Karpas-422 (cell line): ENCODE measurements at regions not wholly inside any gene's neighbourhood (a gene's known extent, or its start where the extent isn't known, plus 50 kb on each side); places are given as distances from the start of the nearest gene placed in this dataset.

ENCODE experiments used
- DNase-seq: peaks from one replicate; pipeline ENCODE4 v3.0.0-alpha.2; 2015
- H2AFZ ChIP-seq: fragments of 200-600 bp; sonication (generic); 2 replicates; pipeline ENCODE4 v1.6.1; 2014; ENCODE audit warnings: antibody characterized with exemption, low read length, mixed read lengths
- H3K27ac ChIP-seq: fragments of 200-600 bp; sonication (generic); 2 replicates; pipeline ENCODE4 v1.5.1; 2014; ENCODE audit warnings: mild to moderate bottlenecking, low read length, moderate library complexity
- H3K27me3 ChIP-seq: fragments of 200-600 bp; sonication (generic); 2 replicates; pipeline ENCODE4 v1.6.1; 2014; ENCODE audit warnings: low read length, mixed read lengths
- H3K36me3 ChIP-seq: fragments of 200-600 bp; sonication (generic); 2 replicates; pipeline ENCODE4 v1.6.1; 2014; ENCODE audit warnings: low read length, mixed read lengths; ENCODE audit not compliant: insufficient read depth
- H3K4me1 ChIP-seq: fragments of 200-600 bp; sonication (generic); 2 replicates; pipeline ENCODE4 v1.6.1; 2014; ENCODE audit warnings: mild to moderate bottlenecking, low read length, mixed read lengths
- H3K4me2 ChIP-seq: fragments of 200-600 bp; sonication (generic); 2 replicates; pipeline ENCODE4 v1.6.1; 2014; ENCODE audit warnings: low read length, low read depth, mild to moderate bottlenecking; ENCODE audit not compliant: poor library complexity, severe bottlenecking
- H3K4me3 ChIP-seq: fragments of 200-600 bp; sonication (generic); 2 replicates; pipeline ENCODE4 v1.5.1; 2014; ENCODE audit warnings: mild to moderate bottlenecking, antibody characterized with exemption, low read length, mixed read lengths
- H3K79me2 ChIP-seq: fragments of 200-600 bp; sonication (generic); 2 replicates; pipeline ENCODE4 v1.6.1; 2014; ENCODE audit warnings: mild to moderate bottlenecking, low read length, mixed read lengths
- H3K9ac ChIP-seq: fragments of 200-600 bp; sonication (generic); 2 replicates; pipeline ENCODE4 v1.6.0; 2014; ENCODE audit warnings: low read length
- H3K9me2 ChIP-seq: fragments of 200-600 bp; sonication (generic), shearing (Covaris generic); replicated peaks from 2 replicates; pipeline ENCODE4 v1.6.0; 2014; ENCODE audit warnings: mild to moderate bottlenecking, low read length, moderate library complexity; ENCODE audit not compliant: insufficient read depth
- H3K9me3 ChIP-seq: fragments of 300-700, 200-600 bp; sonication (generic); 2 replicates; pipeline ENCODE4 v1.6.1; 2014; ENCODE audit warnings: low read length, mixed read lengths
- H4K20me1 ChIP-seq: fragments of 200-600 bp; sonication (generic); 2 replicates; pipeline ENCODE4 v1.6.1; 2014; ENCODE audit warnings: mild to moderate bottlenecking, antibody characterized with exemption, low read length, low read depth; ENCODE audit not compliant: insufficient read depth

DNA sequence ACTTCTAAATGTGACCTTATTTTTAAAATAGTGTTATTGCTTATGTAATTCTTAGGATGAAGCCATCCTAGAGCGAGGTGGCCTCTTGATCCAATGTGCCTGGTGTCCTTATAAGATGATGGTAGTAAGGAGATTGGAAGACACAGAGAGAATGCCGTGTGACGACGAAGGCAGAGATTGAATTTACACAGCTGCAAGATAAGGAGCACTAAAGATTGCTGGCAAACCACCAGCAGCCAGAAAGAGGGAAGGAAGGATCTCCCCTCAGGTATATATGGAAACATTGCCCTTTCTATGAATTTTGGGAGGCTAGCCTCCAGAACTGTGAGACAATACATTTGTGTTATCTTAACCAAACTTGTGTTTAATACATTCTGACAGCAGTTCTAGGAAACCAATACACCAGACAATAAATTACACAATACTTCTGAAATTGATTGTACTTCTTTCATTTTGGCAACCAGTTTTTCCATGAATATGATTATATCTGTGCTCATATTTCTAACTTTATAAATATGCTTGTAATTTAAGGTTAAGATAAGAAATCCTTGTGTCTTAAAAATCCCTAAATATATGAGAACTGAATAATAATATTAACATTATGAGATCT, 86.3 kb upstream of the VPREB1 start:
- H3K27ac ChIP-seq: peak overlapping the region; percentile 76
- no peaks in the 10 kb centered on the region for H3K27me3 ChIP-seq
- no peaks in the 10 kb centered on the region for H3K36me3 ChIP-seq
- H3K4me1 ChIP-seq: peaks cover 73% of the 10 kb centered on the region
- no peak overlapping the region for H2AFZ ChIP-seq
- no peak for DNase-seq
- no peaks in the 10 kb centered on the region for H3K9me3 ChIP-seq
- no peaks in the 10 kb centered on the region for H3K9me2 ChIP-seq
- no peak overlapping the region for H3K4me2 ChIP-seq
- H3K79me2 ChIP-seq: no peaks in the 10 kb centered on the region
- H4K20me1 ChIP-seq: no peaks in the 10 kb centered on the region
- peak overlapping the region; percentile 10; the same call in 1 of the 2 replicates for H3K9ac ChIP-seq
- no peak overlapping the region for H3K4me3 ChIP-seq

DNA sequence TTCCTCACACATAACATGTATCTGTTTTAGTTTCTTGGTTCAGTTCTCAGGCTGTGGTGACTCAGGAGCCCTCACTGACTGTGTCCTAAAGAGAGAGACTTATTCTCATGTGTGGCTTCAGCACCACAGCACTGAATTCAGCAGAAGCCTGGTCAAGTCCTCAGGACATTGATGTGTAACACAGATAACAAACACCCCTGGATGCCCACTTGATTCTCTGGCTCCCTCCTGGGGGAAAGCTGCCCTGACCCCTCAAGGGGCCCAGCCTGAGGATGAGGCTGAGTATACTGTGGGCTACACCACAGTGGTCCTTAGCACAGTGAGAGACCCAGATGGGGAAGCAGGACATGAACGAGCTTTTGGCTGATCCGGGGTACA, 87.2 kb upstream of the VPREB1 start:
- DNase-seq: no peak
- peak overlapping the region; percentile 39; the same call in 1 of the 2 replicates for H2AFZ ChIP-seq

DNA sequence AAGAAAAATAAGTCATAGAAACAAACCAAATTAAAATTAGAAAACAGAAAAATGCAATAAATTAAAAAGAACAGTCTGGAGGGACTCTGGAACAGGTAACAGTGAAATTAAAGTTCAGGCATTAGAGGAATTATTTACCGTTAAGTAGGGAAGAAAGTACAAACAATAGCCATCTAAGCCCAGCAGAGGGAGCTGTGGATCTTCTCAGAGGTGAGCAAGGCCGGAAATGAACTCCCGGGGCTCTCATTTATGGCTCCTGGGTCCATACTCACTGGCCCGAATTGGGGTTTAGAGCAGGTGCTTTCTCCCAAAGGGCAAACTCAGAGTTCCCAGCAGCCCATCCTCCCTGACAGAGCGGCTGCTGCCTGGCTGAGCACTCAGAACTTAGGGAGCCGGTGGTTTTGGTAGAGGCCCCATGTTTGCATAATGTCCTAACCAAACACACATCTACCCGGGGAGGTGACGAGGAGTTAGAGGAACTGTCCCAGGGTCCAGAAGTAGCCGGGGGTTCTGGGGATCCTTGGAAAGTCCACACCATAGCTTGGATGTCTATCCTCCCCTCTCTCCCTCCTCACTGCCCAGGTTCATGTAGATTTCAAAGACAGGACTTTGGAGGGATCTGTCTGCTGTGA, 87.8 kb upstream of the VPREB1 start:
- Histone ChIP-seq H3K27me3 (no peaks in the 10 kb centered on the region), H3K9ac (peak overlapping the region; percentile 54), H3K9me2 (no peaks in the 10 kb centered on the region), H3K4me1 (peaks cover 58% of the 10 kb centered on the region), H2AFZ (peak overlapping the region; percentile 39; the same call in 1 of the 2 replicates), H4K20me1 (no peaks in the 10 kb centered on the region), H3K79me2 (no peaks in the 10 kb centered on the region), H3K4me2 (peak overlapping the region; percentile 66), H3K9me3 (no peaks in the 10 kb centered on the region), H3K36me3 (no peaks in the 10 kb centered on the region), H3K27ac (peak overlapping the region; percentile 76), H3K4me3 (peak overlapping the region; percentile 27; the same call in 1 of the 2 replicates)
- peak; percentile 96 for DNase-seq

More for the DNA sequence above, 87.2 kb upstream of the VPREB1 start:
- Histone ChIP-seq H4K20me1 (no peaks in the 10 kb centered on the region), H3K36me3 (no peaks in the 10 kb centered on the region), H3K9ac (peak overlapping the region; percentile 54), H3K4me1 (peaks cover 63% of the 10 kb centered on the region), H3K9me2 (no peaks in the 10 kb centered on the region), H3K27ac (peak overlapping the region; percentile 76), H3K4me2 (peak overlapping the region; percentile 66), H3K9me3 (no peaks in the 10 kb centered on the region), H3K79me2 (no peaks in the 10 kb centered on the region), H3K4me3 (peak overlapping the region; percentile 27; the same call in 1 of the 2 replicates), H3K27me3 (no peaks in the 10 kb centered on the region)

DNA sequence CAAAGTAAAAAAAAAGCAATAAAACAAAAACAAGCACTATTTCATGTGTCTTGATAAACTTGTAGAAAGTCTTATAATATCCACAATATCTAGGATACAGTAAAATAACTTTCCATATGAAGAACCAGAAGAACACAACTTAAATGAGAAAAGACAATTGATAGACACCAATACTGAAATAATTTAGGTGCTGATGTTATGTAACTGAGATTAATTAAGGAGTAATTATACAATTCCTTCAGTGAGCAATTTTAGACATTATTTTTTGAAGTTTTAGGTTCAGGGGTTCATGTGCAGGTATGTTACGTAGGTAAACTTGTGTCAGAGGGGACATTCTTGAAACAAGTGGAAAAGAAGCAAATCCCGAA, 88.3 kb upstream of the VPREB1 start:
- peak overlapping the region; percentile 66 for H3K4me2 ChIP-seq
- H3K4me1 ChIP-seq: peaks cover 55% of the 10 kb centered on the region
- H3K9me2 ChIP-seq: no peaks in the 10 kb centered on the region
- no peak for DNase-seq
- no peak overlapping the region for H3K4me3 ChIP-seq
- H3K27me3 ChIP-seq: no peaks in the 10 kb centered on the region
- peak overlapping the region; percentile 76 for H3K27ac ChIP-seq
- no peaks in the 10 kb centered on the region for H3K9me3 ChIP-seq
- no peaks in the 10 kb centered on the region for H3K79me2 ChIP-seq
- H3K36me3 ChIP-seq: no peaks in the 10 kb centered on the region
- peak overlapping the region; percentile 7; the same call in 1 of the 2 replicates for H3K9ac ChIP-seq
- no peak overlapping the region for H2AFZ ChIP-seq
- H4K20me1 ChIP-seq: no peaks in the 10 kb centered on the region

DNA sequence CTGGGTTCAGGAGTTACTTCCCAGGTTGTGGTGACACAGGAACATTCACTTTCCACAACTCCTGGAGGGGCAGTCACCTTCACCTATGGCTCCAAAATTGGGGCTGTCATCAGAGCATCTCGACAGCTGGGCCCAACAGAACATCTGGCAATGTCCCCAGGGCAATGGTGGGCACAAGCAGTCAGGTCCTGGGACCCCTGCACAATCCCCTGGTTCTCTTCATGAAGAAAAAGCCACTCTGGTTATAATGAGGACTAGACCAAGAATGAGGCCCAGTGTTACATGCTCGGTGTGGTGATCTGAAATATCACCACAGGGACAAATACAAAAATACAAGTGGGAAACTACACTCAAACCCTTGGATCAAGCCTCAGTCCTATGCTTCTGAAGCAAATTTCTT, 89.0 kb upstream of the VPREB1 start:
- no peaks in the 10 kb centered on the region for H3K27me3 ChIP-seq
- H3K79me2 ChIP-seq: no peaks in the 10 kb centered on the region
- H2AFZ ChIP-seq: no peak overlapping the region
- H3K9ac ChIP-seq: peak overlapping the region; percentile 7; the same call in 1 of the 2 replicates
- no peaks in the 10 kb centered on the region for H3K9me3 ChIP-seq
- peak overlapping the region; percentile 76; the same call in 1 of the 2 replicates for H3K27ac ChIP-seq
- no peak for DNase-seq
- H4K20me1 ChIP-seq: no peaks in the 10 kb centered on the region
- no peak overlapping the region for H3K4me3 ChIP-seq
- no peaks in the 10 kb centered on the region for H3K9me2 ChIP-seq
- no peaks in the 10 kb centered on the region for H3K36me3 ChIP-seq
- peaks cover 55% of the 10 kb centered on the region for H3K4me1 ChIP-seq
- H3K4me2 ChIP-seq: peak overlapping the region; percentile 66

DNA sequence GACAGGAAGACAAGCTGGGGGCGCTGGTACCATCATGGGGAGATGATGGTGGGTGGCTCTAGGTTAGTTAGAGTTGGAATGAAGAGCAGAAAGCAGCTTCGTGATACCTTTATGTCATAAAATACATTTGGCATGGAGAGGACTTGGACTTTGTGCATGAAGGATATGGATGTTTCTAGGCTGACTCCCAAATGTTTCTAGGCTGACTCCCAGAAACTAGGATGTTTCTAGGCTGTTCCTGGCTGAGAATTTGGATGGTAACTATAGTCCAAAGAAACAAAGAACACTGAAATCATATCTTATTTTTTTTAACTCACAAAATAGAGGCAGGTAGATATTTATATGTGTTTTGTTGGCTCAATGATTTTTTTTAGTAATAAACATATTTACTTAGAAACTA, 89.4 kb upstream of the VPREB1 start:
- H3K36me3 ChIP-seq: no peaks in the 10 kb centered on the region
- H3K4me3 ChIP-seq: no peak overlapping the region
- no peaks in the 10 kb centered on the region for H3K9me2 ChIP-seq
- peaks cover 55% of the 10 kb centered on the region for H3K4me1 ChIP-seq
- no peak overlapping the region for H3K27ac ChIP-seq
- H3K27me3 ChIP-seq: no peaks in the 10 kb centered on the region
- H3K79me2 ChIP-seq: no peaks in the 10 kb centered on the region
- no peak overlapping the region for H3K4me2 ChIP-seq
- no peaks in the 10 kb centered on the region for H4K20me1 ChIP-seq
- H3K9ac ChIP-seq: no peak overlapping the region
- H3K9me3 ChIP-seq: no peaks in the 10 kb centered on the region
- no peak overlapping the region for H2AFZ ChIP-seq
- no peak for DNase-seq

DNA sequence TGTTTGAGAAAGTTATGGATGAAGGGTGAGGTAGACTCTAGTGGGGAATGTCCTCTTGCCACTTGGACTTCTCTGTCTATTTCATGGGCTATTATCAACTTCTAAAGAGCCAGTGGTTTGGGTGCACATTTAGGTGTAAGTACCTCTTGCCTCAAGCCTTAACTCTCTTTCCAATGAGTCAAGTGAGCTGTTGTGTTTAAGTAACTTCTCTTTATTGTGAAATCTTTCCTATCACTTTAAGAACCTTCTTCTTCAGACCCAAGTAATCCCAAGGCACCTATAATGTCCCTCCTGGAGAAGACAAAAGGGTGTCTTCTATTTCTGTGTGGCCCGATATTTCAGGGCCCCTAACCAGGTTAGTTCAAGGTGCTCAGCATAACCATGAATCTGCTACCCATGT, 90.5 kb upstream of the VPREB1 start:
- H3K27ac ChIP-seq: no peak overlapping the region

DNA sequence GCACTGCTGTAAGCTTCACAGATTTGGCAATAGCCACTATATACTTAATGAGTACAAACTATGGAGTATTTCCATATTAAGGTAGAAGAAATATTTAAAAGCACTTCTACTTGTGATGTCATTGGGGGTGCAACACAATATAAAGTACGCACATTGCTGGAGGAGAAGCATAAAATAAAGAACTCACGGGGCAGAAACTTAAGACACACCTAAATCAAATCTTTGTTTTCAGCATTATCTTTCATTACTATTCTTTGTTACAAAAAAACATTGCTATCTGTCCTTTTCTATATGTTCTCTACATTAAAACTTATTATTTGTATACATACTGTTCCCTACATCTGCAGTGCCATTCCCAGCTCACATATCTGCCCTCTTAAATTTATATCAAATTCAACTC, 93.3 kb upstream of the VPREB1 start:
- no peaks in the 10 kb centered on the region for H3K9me3 ChIP-seq
- no peak overlapping the region for H3K4me2 ChIP-seq
- no peaks in the 10 kb centered on the region for H3K36me3 ChIP-seq
- no peaks in the 10 kb centered on the region for H3K9me2 ChIP-seq
- no peak overlapping the region for H2AFZ ChIP-seq
- no peak overlapping the region for H3K9ac ChIP-seq
- H3K79me2 ChIP-seq: no peaks in the 10 kb centered on the region
- no peaks in the 10 kb centered on the region for H4K20me1 ChIP-seq
- no peak overlapping the region for H3K27ac ChIP-seq
- no peak overlapping the region for H3K4me3 ChIP-seq
- no peaks in the 10 kb centered on the region for H3K27me3 ChIP-seq
- peaks cover 26% of the 10 kb centered on the region for H3K4me1 ChIP-seq
- no peak for DNase-seq

More for the DNA sequence above, 90.5 kb upstream of the VPREB1 start:
- peaks cover 47% of the 10 kb centered on the region for H3K4me1 ChIP-seq
- H3K27me3 ChIP-seq: no peaks in the 10 kb centered on the region
- no peaks in the 10 kb centered on the region for H3K9me2 ChIP-seq
- no peak for DNase-seq
- H3K36me3 ChIP-seq: no peaks in the 10 kb centered on the region
- H3K9ac ChIP-seq: 0 out of 2 replicates have a peak overlapping the region, but pooled peaks have one; percentile 2
- H3K4me3 ChIP-seq: no peak overlapping the region
- no peaks in the 10 kb centered on the region for H3K79me2 ChIP-seq
- H3K4me2 ChIP-seq: no peak overlapping the region
- no peaks in the 10 kb centered on the region for H4K20me1 ChIP-seq
- no peaks in the 10 kb centered on the region for H3K9me3 ChIP-seq
- H2AFZ ChIP-seq: no peak overlapping the region; the same call in 1 of the 2 replicates
